ENCODE measurements at regions not wholly inside any gene's neighbourhood (a gene's known extent, or its start where the extent isn't known, plus 50 kb on each side); places are given as distances from the start of the nearest gene placed in this dataset.
"Not testable (repeated sequence)": the region's sequence is repeated elsewhere in the genome, so short reads cannot be mapped to it uniquely, and the experiment has no call there.

DNA sequence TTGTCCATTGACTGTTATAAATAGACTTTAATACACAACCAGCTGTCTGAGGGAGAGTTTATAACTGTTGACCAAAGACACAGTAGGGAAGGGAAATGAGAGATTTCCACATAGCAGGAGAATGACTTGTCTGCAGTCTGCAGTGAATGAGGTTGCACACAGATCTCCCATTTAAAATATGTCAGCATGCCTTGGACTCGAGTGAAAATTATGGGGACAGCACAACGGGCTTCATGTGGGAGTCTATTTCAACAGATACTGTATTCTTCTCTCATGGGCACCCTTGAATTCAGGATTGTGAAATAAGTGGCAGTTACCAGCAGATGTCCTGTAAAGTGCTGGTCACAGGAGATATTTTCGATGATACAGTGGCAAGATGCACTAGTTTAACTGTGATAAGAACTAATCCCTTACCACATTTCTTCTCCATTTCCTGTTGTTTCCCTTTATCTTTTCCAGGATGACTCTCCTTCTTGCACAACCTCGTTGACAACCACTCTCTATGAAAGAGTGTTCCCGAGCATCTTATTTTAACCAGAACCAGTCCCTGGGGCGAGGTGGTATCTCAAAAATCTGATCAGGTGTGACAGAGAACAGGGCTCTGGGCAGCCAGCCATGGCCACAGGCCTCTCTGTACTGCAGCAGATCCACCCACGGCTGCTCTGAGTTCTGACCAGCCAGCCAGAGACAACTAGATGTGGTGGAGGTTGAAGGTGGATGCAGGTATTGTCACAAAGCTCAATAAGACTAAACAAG, 51.5 kb upstream of the MAP3K1 start:
- DNase-seq = no peak

DNA sequence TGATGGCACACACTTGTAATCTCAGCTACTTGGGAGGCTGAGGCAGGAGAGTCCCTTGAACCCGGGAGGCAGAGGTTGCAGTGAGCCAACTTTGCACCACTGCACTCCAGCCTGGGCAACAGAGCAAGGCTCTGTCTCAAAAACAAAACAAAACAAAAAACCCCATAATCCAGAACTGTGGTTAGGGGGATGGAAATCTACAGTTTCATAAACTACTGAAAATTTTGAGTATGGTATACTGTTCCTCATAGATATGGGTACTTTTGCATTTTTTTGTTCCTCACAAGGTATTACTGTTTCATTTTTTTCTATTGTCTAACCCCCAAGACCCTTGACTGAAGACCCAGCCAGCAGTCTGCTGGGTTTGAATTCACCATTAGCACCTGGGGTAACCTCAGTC, 52.2 kb upstream of the MAP3K1 start:
- no peak for DNase-seq

DNA sequence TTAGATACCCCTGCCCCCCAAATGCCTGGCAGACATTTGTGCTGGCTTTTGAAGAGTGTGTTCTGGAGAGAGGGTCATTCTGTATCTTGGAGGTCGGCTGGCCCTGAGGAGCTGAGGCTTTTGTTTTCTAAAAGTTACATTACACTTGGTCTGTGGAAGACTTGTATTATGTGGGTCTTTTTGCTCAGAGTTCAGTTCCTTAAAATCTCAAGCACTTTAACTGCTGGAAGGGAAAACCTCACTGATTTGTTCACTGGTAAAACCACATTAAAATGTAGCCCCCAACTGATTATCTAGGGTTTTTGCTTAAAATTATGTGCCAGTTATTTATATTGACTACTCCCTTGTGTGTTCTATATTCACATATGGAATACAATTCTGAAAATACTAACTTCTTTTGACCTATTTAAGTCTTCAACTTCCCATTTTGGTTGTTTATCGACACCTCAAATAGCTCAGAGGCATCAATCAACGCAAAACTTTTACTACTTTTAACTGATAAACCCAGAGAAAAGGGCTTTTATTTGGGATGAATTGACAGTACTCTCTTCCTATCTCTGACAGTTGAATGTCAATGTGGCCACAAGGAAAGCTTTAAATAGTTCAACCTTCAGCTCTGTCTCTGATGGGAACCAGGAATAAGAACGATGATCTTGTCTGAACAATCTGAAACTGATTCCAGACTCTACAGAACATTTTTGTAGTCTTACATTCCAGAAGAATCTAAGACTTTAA, 54.0 kb upstream of the MAP3K1 start:
- DNase-seq = no peak

DNA sequence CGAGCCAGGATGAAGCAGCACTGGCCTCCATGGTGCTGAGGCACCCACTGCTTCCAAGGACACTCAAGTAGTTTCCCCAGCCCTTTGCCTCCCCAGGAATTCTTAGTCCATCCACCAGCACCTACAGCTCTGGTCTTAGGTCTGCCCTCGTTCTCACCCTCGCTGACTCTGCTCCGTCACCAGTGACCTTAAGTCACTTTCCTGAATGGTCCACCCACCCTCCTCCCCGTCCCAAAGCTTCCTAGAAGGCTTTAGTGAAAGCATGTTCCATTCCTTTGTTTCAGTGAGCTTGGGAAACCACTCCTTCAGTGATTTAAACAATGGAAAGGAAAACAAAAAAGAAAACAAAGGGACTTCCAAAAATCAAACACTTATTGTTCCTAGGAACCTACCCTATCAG, 54.6 kb upstream of the MAP3K1 start:
- no peak for DNase-seq

DNA sequence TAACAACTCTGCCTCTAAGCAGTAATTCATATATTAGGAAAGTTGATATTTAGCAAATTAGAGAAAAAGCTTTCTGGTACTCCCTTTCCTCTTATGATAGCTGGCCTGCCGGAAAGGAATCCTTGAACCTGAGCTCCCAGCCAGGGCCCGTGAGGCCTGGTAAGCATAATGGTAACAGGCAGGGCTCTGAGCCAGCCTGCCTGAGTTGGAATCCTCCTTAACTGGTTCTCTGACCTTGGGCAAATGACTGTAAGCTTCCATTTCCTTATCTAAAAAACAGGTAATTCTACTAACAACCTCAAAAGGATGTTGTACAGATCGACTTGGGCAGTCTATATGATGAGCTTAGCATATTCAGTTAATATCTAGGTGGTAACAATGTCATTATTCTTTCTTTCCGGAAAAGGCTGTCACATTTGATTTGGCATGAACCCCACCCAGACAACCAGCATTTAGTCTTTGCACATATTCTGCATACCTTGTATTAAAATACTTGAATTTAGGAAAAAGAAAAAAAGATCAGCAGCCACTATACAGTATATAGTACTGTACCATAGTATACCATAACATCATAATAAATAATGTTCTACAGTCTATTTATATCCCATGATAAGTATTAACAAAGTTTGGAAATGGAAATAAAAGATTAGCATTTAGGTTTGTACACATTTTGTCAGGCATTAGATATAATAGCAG, 55.7 kb upstream of the MAP3K1 start:
- no peak for DNase-seq

DNA sequence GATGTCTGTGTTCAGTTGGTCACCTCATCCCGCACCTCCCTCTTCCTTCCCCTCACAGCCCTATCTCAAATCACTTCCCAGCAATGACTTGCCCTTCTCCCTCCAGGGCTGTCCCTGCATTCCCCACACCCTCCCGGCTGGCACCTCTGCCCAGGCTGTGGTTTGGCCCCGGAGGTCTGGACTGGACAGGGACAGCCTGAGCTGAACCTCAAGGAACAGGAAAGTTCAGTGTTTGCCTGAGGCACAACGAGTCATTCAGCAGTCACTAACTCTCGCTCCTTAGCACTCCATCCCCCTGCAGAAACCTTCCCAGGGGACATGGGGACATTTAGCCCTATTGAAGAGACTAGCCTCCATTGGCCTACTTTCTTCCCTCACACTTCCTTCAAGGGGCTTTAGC, 58.3 kb upstream of the MAP3K1 start:
- DNase-seq = no peak

DNA sequence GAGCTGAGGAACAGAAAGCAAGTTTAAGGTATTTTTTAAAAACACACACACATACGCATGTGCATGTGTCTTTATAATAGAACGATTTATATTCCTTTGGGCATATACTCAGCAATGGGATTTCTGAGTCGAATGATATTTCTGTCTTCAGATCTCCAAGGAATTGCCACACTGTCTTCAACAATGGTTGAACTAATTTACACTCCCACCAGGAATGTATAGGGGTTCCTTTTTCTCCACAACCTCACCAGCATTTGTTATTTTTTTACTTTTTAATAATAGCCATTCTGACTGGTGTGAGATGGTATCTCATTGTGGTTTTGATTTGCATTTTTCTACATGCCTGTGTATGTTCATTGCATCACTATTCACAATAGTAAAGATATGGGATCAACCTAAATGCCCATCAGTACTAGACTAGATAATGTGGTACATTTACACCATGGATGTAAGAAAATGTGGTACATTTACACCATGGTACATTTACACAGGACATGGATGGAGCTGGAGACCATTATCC, 60.3 kb upstream of the MAP3K1 start:
- no peak for DNase-seq

DNA sequence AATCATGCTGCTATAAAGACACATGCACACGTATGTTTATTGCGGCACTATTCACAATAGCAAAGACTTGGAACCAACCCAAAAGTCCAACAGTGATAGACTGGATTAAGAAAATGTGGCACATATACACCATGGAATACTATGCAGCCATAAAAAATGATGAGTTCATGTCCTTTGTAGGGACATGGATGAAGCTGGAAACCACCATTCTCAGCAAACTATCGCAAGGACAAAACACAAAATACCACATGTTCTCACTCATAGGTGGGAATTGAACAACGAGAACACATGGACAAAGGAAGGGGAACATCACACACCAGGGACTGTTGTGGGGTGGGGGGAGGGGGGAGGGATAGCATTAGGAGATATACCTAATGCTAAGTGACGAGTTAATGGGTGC, 61.8 kb upstream of the MAP3K1 start:
- DNase-seq = not testable (repeated sequence)

DNA sequence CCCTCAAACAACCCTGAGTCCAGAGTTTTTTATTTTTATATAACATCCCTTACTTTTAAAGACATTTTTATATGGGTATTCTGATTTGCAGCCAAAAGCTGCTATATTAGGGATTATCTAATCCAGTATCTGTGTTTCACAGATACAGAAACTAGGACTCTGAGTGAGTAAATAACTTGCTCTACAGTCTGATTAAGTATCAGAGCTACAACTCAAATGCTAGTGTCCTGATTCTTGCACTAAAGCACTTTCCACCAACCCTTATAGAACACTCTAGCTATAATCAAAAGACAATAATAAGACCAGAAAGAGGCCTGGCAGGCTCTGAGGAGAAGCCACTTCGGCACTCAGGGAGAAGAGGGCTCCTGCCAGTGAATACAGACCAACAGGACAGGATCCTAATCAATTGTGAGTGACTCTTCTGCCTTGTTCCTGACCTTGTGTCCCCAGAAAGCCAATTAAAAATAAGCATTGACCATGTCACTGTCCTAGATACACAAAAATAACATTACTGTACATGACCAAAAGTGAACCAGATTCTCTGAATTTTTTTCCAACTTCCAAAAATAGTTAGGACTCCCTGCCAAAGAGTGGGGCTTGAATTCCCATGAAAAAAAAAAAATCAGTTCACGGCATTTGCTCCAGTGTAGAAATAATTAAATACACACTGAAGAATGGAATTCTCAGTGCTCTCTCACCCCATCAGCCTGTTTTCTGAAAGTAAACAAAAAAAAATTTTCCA, 63.6 kb upstream of the MAP3K1 start:
- DNase-seq = no peak

DNA sequence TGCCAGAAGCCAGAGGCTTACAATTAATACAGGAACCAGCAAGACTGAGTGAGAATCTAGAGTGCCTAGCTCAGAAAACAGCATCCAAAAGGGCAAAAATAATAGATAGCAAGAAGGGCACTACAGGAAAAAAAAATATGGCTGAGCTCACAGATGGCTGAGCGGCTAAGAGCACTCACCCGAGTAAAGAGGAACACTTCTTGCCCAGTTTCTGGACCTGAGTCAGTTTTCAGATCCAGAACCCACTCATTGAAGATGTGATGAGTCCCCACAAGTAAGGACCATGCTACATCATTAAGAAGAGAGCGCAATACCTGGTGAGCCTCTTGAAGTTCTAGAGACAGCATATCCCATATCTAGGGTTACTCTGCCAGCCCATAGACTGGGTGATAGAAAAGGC, 65.5 kb upstream of the MAP3K1 start:
- no peak for DNase-seq

DNA sequence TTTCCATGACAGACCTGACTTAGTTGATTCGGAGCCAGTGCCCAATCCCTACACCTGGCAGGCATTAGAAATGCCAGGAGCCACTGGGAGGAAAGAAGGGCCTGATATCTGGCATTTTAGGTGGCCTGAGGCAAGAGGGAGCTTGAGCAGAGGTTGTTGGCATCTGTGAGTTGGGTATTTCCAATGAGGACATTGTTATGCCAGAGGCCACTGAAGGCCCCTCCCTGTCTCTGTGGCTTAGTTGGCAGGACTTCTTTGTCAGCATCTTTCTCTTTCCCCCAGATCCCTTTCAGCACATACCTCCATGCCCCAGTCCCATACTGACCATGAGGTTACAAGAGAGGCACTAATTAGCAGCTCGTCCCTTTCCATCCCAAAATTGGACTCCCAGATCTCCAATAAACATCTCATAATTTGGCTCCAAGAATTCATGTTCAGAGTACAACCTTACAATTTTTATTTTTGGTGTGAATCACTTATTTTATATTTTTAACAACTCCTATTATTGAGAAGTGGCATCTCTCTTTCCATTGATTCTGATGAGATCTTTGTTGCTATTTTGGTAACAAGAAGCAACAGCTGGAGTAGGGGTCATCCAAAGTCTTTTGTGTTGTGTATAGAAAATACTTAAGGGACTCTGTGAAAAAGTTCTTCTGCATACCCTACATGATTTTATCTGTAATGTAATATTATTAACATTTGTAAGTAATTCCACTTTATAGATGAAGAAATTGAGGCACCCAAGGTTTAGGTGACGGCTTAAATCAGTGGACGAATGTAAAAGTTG, 68.6 kb upstream of the MAP3K1 start:
- DNase-seq = no peak

DNA sequence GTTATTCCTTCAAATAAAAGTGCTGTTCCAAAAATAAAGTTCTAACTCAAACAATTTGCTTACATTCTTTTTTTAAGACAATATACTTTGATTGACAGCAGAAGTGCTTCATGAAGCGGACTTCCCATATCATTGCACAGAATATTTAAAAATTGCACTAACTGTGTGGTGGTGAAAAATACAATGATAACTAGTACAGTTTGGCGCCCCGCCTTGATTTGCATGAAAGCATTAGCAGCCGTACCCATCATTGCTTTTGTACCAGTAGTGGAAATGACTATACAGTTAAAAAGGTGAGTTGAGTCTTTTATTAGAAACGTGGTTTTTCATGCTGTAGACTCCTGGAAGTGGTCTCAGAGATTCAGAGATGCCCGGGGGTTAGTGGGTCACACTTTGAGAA, 69.5 kb upstream of the MAP3K1 start:
- no peak for DNase-seq

DNA sequence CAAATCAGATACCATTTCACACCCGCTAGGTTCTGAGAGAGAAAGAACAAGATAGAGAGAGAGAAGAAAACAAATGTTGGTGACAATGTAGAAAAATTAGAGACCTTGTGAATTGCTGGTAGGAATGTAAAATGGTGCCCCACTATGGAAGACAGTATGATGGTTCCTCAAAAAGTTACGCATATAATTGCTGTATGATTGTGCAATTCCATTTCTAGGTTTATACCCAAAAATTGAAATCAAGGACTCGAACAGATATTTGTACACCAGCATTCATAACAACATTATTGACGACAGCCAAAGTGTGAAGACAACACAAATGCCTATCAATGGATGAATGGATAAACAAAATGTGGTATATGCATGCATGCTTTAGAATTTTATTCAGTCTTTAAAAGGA, 74.5 kb upstream of the MAP3K1 start:
- no peak for DNase-seq

DNA sequence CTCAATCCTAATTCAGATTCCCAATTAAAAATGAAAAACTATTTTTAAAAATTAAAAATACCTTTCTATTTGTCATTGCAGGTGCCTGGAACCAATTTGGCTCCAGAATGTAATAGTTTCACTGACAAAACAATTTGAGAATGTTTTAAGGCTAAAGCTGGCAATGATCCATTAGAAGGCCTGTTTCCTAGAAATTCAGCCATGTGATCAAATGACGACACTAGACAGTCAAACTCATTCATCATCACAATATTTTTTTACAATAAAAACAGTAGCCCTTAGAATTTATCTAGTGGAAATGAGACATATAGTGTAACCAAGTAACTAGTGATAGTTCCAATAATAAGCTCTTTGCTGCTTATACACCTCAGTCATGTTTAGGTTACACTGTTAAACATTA, 75.4 kb upstream of the MAP3K1 start:
- DNase-seq = no peak

DNA sequence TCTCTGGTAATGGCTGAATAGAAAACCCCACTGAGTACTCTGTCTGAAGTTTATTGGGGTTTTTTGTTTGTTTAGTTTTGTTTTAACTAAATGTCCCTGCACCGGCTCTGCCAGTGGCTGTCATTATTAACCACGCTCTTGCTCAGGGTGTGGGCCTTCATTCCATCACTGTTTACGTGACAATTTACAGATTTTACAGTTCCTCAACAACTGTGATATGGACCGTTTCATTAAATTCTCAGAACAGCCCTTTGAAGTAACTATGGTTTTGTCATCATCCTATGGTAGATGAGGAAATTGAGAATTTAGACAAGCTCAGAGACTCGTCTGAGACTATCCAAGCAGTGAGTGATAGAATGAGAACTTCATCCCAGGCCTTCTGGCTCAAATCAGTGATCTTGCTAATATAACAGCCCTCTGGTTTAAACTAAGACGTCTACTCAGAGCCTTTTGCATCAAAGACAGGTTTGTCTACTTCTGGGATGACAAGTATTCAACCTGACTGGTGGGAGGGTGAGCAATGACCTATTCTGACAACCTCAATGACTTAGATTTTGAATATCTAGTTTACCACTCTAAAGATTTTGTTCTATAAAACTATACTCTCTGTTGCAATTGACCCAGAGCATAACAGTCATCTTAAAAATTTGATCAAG, 77.3 kb upstream of the MAP3K1 start:
- DNase-seq = no peak

DNA sequence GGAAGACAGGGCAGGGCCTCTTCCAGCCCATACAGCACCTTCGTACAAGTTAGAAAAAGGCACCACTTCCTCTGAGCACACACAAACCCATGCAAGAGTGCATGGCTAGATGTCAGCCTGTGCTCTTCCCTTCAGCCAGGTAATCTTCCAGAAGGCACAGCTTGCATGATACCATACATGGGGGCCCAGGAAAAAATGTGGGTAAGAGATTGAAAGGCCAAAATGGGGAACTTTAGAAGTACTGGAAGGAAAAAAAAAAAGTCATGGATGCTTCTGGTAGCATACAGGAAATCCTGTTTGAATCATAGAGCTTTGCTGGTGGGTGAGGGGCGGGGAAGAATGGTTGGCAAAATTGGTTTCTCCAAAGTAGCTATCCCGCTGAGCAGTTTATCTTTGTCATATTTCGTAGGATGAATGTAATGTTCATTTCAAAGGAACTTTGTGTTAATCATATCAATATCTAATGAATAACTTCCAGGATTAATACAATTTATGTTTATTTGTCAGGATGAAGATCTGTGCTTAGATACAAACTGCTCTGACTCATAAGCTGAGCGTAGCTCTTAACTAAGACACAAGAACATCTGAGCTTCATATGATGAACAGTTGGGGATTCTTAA, 78.2 kb upstream of the MAP3K1 start:
- DNase-seq = no peak

DNA sequence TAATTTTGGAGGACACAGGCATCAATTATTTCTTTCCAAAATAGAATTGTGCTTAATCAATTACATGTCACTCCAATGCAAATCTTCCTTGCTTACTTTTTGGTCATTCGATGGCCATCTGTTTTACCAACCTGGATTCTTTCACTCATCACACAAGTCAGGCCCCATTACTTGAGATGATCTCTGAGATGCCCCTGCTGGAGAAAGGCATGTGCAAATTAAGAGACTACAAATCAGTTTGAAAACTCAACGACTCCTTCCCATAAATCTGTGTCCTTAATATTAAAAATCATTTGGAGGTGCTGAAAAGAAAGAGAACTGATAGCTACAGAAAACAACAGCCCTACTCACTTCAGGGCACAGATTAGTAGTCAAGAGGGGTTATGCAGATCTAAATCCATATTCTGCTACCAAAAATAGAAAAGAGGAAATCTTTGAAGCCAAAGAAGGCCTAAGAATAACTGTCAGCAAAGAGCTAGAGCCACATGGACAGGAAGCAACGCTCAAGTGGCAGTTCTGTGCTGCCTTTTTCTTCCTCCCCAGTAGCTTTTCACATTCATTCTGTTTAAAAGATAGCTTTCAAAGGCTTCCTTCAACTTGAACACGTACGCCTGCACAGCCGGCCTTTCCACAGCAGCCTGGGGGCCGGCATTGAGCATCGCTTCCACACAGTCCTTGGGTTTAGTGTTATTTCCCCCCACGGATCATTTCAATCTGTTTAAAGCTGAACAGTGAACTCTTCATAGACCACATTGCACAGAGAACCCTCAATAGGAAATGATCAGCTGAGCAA, 79.3 kb upstream of the MAP3K1 start:
- no peak for DNase-seq

DNA sequence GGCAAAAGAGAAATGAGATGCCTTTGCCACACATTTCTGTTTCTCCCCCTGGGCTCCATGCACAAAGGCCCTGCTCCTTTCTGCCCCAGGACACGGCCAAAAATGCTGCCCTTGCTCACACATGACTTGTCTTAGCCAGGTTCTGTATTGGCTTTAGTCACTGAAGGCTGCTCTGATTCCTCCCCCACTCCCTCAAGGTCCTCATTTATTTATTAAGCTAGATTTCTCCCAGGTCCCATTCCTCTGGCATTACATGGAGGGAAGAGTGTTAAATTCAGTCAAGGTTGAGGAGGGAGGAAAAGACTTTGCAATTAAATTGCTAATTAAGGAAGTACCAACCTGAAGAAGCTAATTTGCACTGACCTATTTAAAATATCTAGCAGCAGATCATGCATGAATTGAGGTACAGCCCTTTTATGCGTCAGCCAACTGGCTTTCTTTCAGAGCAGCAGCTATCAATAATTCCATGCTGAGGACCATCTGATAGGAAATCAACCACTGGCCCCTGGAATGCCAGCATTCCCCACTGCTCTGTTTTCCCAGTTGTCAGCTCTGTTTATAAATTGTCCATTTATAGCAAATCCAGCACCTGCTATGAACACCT, 81.2 kb upstream of the MAP3K1 start:
- DNase-seq = no peak

DNA sequence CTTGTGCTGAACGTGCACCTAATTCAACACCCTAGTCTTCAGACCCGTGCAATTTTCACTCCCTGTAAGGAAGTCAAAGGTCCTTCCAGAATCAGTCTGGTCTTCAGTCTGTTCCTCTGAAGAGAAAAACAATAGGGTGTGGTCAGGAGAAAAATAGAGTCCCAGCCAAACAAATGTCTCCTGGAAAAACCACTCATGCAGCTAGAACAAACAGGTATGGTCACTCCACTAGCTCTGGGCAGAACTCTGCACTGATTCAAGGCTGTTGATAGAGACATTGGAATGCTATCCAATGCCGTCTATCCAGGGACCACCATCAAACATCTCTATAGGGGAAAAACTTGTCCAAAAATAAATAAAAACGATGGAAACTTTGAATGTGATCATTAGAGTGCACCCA, 81.8 kb upstream of the MAP3K1 start:
- DNase-seq = no peak

DNA sequence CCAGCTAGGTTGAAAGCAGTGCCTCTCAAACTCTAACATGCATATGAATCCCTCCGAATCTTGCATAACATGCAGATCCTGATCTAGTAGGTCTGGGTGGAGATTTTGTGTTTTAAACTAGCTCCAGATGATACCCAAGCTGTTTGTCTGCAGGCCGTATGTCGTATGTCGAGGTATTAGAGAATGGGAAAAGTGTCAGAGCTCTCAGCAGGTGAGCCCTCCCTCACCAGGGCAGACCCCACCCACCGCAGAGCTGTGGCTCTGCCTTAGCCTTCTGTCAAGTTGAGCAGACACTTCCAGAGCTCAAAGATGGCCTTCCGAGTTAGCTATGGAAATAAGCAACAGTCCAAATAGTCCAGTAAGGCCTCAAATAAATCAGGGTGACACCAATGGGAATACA, 83.2 kb upstream of the MAP3K1 start:
- DNase-seq = no peak
